ENCODE measurements at regions not wholly inside any gene's neighbourhood (a gene's known extent, or its start where the extent isn't known, plus 50 kb on each side); places are given as distances from the start of the nearest gene placed in this dataset.

- DNase-seq (ENCODE audit: insufficient read length, low spot score) (no peak), FAIRE-seq (no peak)
- no peak for TF ChIP-seq POLR2A (IDR thresholded peaks at IDR 0.05; ENCODE audit: low read depth, low read length)
Measured at GRCh38 chr4:100098681-100099080, 91.6 kb downstream of the DDIT4L start.

DNA sequence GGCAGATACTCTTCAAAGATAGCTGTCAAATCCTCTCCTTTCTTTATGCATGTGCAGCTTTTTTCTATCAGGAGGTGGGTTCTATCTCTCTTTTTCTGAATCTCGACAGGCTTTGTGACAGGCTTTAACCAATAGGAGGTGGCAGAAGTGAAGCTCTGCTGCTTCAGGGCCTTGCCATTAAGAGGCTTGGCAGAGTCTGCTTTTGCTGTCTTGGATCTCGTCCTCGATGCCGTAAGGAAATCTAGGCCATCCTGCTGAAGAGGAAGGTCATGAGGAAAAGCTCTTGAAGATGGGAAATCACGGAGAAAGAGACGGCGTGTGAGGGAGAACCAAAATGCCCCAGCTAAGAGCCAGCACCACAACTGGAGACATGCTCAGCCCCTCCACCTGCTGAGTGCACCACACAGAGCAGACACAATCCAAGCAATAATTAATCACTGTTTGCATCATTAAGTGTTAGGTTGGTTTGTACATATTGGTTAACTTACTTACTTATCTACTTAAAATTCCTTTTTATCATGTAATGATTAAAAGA is 92.2 kb downstream of the DDIT4L start:
- TF ChIP-seq POLR2A (IDR thresholded peaks at IDR 0.05; ENCODE audit: low read depth, low read length), result no peak
- DNase-seq (ENCODE audit: insufficient read length, low spot score) (no peak), FAIRE-seq (no peak)

DNA sequence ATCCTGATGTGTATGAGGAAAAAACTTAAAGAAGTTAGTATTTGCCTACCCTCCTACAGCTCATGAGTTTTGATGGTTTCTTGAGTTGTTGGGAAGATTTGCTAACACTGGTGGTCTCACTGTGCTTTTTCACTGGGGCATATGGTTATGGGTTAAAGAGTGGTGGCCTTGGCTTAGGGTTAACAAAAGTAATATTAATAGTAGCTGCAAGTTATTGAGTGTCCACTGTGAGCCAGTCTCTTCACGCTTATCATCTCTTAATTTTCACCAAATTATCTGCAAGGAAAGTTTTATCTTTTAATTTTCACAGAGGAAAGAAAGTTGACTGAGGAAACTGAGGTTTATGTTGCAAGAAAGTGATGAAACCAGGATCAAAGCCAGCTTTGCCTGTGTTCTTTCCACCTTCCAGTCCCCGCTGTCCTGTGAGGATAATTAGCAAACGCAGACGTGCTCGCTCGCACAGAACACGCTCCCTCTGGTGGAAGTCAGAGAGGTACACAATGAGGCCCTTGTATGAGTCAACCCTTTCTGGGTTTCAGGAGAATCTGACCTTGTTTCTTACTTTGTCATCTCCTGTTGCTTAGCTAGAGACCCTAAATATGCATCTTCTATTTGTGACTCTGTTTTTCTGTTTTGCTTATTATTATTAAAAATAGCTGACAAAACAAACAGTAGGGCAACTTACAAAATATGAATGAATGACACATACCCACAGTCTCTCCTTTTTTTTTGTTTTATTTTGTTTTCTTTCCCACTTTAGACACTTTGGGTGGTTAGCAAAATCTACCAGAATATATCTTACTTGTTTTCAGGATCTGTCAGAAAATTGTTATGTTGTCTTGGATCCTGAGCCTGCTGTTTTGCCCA is 94.3 kb downstream of the DDIT4L start:
- DNase-seq (ENCODE audit: insufficient read length, low spot score) (peak; percentile 14), FAIRE-seq (peak; percentile 36)
- TF ChIP-seq POLR2A (IDR thresholded peaks at IDR 0.05; ENCODE audit: low read depth, low read length), result no peak

DNA sequence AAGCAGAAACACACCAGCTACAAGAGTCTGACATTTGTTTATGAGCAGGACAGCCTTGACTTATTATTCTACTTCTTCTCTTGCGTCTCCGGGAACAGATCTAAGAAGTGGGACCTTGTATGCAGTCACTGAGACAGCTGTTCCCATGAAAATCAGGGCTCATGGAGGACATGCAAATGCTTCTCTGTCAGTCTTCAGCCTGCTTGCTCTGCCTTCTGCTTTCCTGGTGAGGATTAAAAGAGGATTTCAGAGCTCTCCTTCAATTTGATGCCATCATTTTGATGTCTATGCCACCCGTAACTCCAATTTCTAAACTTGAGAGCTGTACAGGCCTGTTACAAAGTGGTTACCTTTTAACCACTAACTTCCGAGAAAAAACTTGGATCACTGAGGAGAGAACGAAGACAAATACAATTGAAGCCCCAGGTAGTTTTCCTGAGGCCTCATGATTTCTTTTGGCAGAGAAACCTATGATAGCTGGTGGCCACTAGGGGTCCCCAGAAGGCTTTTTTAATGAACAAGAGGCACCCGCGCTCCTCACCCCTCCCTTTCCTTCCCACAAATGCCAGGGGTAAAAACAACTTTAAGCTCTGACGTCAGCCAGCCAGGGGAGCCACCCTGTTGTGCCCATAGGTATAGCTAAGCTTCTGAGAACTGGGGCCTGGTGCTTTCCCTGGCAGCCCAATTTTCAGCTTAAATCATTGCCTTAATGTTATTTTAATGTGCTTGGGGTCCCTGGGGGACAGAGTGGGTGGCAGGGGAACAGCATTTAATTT is 97.0 kb downstream of the DDIT4L start:
- peak; percentile 77 for FAIRE-seq
- no peak for TF ChIP-seq POLR2A (IDR thresholded peaks at IDR 0.05; ENCODE audit: low read depth, low read length)
- DNase-seq (ENCODE audit: insufficient read length, low spot score), result peak; percentile 49

- DNase-seq (ENCODE audit: insufficient read length, low spot score) (no peak), FAIRE-seq (no peak)
- TF ChIP-seq POLR2A (IDR thresholded peaks at IDR 0.05; ENCODE audit: low read depth, low read length), result no peak
Measured at GRCh38 chr4:100087743-100088142, 102.5 kb downstream of the DDIT4L start.

- no peak for DNase-seq (ENCODE audit: insufficient read length, low spot score)
- FAIRE-seq, result no peak
- TF ChIP-seq POLR2A (IDR thresholded peaks at IDR 0.05; ENCODE audit: low read depth, low read length), result no peak
Measured at GRCh38 chr4:100086766-100087431, 103.4 kb downstream of the DDIT4L start.

DNA sequence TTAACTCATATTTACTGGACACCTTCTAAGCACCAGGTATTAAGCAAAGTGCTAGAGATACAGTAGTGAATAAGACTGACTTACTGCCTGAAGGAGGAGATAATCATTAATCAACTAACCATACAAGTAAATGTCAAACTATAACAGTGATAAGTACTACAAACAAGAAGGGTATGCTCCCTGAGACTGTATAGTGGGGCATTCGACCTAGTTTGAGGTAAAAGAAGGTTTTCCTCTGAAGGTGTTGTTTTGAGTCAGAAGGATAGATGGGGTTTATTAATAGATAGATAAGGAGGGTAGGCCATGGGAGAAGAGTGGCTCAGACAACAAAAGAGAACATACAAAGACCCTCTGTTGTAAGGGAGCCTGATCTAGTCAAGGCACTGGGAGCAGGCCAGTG is 105.4 kb downstream of the DDIT4L start:
- no peak for TF ChIP-seq POLR2A (IDR thresholded peaks at IDR 0.05; ENCODE audit: low read depth, low read length)
- FAIRE-seq (no peak), DNase-seq (ENCODE audit: insufficient read length, low spot score) (no peak)

GRCh38 chr4:100083289-100083688 is 107.0 kb downstream of the DDIT4L start:
- DNase-seq (ENCODE audit: insufficient read length, low spot score) (no peak), FAIRE-seq (no peak)
- no peak for TF ChIP-seq POLR2A (IDR thresholded peaks at IDR 0.05; ENCODE audit: low read depth, low read length)

- no peak for FAIRE-seq
- no peak for TF ChIP-seq POLR2A (IDR thresholded peaks at IDR 0.05; ENCODE audit: low read depth, low read length)
- no peak for DNase-seq (ENCODE audit: insufficient read length, low spot score)
Measured at GRCh38 chr4:100082852-100083251, 107.4 kb downstream of the DDIT4L start.

- FAIRE-seq, result no peak
- no peak for TF ChIP-seq POLR2A (IDR thresholded peaks at IDR 0.05; ENCODE audit: low read depth, low read length)
- no peak for DNase-seq (ENCODE audit: insufficient read length, low spot score)
Measured at GRCh38 chr4:100081491-100081890, 108.8 kb downstream of the DDIT4L start.

DNA sequence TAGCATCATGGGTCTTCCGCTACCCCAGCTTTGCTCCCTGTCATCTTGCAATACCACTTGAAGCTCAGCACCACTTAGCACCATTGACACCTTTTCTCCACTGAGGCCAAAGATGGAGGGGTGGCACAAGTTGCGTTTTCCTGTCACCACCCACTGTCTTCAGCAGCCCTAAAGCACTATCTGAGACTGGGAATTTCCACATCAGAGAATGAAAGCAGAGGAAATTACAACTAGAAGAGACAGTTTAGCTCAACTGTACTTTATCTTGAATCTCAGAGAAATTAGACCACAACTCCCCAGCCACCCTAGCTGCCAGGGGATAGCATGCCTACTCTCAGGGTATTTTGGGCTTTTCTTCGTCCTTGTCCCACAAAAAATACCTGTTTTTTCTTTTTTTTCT is 111.0 kb downstream of the DDIT4L start:
- DNase-seq (ENCODE audit: insufficient read length, low spot score) (no peak), FAIRE-seq (no peak)
- TF ChIP-seq POLR2A (IDR thresholded peaks at IDR 0.05; ENCODE audit: low read depth, low read length), result no peak

DNA sequence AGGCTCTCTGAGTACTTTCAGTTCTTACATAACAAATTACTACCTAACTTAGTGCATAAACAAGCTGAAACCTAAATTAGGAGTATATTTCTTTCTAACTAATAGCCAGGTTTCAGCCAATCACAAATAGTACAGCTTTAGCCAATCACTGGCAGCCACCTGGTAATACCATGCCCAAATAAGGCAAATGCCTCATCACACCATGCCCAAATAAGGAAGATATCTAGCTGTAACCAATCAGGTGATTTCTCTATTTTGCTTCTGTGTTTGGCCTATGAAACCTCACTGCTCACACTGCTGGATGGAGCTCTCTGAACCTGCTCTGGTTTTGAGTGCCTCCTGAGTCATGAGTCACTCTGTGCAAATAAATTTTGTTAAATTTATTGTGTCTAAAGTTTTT is 113.5 kb downstream of the DDIT4L start:
- no peak for TF ChIP-seq POLR2A (IDR thresholded peaks at IDR 0.05; ENCODE audit: low read depth, low read length)
- FAIRE-seq (no peak), DNase-seq (ENCODE audit: insufficient read length, low spot score) (no peak)

DNA sequence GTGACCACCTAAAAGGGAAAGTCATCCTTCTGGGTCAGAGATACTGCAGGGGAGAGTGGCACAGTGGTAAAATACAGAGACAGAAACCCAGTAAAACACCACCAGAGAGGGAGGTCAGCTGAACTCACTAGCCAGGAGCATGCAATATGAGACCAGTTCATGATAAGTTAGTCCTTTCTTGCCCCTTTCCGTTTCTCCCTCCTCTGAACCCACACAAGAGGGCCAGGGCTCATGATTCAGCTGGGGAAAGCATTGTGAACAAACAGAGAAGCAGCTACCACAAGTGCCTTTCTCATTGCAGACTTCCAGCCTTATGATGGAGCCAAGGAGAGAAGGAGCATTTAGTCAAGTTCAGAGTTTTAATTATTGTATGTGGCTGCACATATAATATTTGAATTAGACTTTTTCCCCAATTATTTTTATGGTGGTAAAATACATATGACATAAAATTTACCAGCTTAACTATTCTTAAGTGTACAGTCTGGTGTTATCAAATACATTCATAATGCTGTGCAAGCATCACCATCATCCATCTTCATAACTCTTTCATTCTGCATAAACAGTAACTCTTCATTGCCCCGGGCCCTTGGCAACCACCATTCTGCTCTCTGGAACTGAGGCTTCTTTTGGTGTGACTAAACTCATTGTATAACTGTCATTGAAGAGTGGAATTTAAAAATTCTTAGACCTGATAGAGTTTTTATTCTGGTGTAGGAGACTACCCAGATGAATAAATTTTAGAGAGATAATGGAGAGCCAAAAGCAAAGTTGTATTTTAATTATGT is 114.6 kb downstream of the DDIT4L start:
- FAIRE-seq (no peak), DNase-seq (ENCODE audit: insufficient read length, low spot score) (no peak)
- TF ChIP-seq POLR2A (IDR thresholded peaks at IDR 0.05; ENCODE audit: low read depth, low read length), result no peak

Data from H54 (cell line).